HG03095 (cell line): ENCODE measurements at regions not wholly inside any gene's neighbourhood (a gene's known extent, or its start where the extent isn't known, plus 50 kb on each side); places are given as distances from the start of the nearest gene placed in this dataset.
A peak's percentile ranks its signal among the peaks of the same experiment; 100 is the strongest.
"Not testable (repeated sequence)": the region's sequence is repeated elsewhere in the genome, so short reads cannot be mapped to it uniquely, and the experiment has no call there.

Experiments used
- ATAC-seq: cut with Tn5 transposase; IDR thresholded peaks from one replicate; pipeline ENCODE4 v1.9.1; 2021; ENCODE audit warnings: moderate library complexity; ENCODE audit not compliant: unreplicated experiment

DNA sequence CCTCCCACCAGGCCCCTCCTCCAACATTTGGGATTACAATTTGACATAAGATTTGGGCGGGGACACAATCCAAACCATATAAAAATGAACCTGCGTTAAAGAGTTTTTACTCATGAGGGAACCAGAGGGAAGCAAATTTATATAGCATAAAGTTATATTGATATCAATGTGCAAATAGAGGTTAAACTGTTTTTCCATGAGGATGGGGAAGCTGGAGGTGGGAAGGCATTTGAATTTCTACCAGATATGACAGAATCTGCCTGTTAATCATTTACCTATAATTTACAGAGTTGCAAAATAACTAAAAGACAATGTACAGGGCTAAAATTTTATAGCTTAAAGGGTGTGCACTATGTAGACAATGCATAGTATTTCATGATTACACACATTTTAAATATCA lies 322.0 kb upstream of the FKBP1C start:
- no peak for ATAC-seq

DNA sequence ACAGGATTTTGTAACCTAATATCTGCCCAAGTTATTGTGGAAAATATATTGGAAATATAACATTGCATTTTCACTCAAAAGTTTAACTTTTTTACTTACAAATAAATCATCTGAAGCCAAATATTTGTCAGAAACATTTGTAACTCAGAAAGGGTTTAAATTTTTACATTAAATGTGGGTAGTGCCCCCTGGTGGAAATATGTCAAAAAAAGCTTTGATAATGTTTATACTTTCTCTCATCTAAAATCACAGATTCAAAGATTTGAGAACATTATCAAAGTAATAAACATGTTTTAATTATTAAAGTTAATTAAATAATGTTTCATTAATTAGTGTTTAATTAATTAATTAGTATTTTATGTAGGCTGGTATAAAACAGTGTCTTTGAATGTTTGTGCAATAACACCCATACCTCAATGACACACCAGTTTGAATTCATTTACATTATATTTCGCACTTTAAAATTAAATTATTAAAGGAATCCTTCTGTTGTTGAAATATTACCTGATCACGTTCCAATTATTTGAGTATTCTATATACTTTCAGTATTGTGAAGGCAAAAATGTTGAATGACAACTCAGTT lies 320.1 kb upstream of the FKBP1C start:
- no peak for ATAC-seq

DNA sequence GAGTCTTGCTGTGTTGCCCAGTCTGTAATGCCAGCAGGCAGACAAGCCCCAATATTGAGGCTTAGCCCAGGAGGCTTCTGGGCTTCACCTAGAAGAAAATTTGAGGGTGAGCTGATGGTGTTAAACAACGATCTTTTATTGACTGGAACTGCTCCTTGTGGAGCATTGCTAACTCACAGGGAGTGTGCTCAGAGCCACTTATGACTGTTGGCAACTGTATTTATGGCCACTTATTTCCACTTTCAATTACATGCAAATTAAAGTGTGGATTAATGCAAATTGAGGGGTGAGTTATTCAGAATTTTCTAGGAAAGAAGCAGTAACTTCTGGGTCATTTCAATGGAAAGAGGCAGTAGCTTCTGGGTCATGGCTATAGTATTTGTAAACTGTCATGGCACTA lies 317.2 kb upstream of the FKBP1C start:
- no peak for ATAC-seq

DNA sequence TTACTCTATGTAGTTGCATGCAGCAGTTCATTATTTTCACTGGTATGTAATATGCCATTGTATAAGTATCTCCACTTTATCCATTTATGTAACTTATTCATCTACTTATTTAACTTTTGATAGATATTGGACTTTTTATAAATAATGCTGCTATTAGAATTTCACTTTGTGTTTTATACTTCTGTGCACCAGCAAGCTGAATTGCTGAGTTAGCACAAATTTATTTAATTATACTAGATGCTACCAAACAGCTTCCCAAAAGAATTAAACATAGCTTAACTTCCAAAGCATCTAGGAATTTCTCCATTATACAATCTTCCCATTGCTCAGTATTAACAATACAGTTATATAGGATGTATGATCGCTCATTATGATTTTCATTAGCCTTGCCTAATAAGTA lies 308.0 kb upstream of the FKBP1C start:
- no peak for ATAC-seq

DNA sequence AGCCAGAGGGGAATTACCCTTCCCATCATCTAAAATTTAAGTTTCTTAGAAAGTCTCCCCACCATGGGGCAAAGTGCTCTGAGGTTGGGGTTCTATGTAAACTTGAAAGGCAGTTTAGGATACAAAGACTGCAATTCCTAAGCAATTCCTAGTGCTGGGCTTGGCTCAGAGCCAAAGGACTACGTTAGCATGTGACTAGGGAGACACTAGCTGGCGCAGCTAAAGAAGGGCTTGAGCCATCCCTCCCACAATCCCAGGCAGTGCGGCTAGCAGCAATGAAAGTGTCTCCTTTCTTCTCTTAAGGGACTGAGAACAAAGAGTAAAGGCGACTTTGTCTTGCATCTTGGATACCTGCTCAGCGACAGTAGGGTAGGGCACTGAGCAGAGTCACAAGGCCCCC lies 306.6 kb upstream of the FKBP1C start:
- no peak for ATAC-seq

DNA sequence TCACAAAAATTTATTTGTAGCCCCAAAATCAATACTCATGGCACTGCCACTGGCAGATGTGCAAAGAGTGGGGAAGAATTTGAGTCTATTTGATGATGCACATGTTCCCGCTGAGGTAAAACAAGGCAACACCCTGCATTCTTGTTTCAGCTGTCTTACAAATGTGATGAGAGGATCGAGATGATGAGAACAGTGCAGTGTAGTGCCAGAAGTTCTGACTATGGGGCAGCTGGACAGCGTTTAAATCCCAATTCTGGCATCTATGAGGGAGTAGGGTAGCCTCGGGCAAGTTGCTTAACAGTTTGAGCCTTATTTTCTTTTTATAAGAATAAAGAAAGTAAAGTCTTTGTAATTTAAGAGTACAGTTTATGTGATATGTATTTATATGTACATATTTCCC lies 296.7 kb upstream of the FKBP1C start:
- no peak for ATAC-seq

DNA sequence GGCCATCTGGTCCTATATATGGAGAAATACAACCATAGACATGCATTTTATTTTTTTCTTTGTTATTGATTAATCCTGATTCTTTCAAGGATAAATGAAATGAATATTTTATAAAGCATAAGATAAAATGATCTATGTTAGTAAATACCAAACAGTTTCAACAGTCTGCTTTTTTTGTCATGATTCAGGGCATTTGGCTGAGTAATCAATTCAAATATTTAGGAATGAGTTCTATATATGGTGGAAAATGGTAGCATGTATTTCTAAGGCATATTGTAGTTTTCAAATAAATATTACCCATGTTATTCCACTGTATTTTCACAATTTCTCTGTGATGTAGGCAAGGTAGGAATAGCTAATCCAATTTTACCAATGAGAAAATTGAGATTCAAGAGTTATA lies 287.5 kb upstream of the FKBP1C start:
- ATAC-seq: no peak

DNA sequence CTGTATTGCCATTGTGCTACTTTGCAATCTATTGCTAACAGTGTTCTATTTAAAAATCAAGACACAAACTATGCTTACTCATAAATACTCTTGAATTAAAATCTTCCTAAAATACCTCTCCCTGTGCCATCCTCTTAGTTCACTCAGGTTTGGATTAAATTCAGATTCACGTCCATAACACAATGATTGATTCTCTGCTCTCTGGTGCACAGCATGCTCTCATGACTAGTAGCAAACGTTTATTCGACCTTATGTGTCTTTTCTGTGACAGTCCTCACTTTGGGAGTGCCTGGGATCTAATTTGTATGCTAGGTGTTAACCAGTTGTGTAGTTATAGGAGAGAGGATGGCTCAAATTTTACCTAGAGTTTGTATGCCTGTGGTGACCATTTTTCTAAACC lies 270.4 kb upstream of the FKBP1C start:
- no peak for ATAC-seq

DNA sequence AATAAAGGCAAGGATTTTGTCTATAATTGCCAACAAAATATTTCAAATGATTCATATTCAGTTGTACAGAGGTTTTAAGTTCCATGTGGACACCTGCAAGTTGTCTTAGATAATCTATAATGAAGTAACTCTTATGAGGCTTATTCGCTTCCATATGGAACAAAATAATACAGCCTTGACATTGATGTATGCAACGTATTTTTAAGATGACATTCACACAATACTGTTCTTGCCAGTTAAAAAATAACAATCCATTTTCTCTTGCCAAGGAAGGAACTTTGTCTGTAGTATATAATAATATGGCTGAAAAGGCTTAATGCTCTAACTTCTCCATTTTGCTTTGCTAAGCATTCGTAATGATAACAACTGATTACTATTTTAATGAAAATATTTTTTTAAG lies 269.3 kb upstream of the FKBP1C start:
- no peak for ATAC-seq

DNA sequence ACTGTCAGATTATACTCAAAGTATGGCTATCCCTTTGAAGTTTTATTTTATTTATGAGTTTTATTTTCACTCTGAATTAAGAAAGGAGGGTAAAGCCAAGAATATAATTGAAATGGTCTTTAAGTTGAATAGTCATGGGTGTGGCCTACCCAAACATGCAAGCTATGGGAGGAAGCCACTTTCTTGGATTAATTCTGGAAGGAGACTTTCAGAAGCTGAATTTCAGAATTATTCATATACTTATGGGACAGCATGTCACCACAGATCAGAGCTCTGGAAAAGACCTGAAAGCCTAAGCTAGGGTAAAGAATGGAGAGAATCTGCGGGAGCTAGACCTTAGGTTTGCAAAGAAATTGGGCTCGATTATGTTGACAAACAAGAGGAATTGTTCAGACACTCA lies 242.4 kb upstream of the FKBP1C start:
- no peak for ATAC-seq

DNA sequence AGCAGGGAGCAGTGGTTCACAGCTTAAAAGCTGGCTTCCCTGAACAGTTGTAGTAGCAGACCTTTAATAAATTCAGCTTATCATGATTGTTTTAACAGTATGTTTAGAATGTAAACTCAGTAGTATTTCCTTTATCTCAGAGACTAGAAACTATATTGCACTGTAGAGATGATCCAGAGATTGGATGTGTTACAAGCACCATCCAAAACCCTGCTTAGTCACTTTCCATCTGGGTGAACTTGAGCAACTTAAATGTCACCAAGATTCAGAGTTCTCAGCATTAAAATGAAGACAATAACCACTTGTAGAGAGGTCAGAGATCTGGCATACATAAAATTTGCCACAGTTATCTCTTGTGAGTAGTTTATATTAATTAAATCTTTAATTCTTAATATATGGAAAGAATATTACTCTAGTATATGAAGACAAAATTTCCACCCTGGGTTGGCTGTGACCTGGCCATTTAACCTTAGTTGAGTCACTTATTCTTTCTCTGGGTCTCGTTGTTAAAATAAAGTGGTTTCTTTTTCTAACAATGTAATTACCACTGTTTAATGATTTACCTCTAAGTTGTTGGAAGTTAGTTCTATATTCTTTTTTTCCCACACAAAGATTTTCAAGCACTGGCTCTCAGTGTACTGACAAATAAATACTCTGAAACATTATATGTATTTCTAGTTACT lies 239.2 kb upstream of the FKBP1C start:
- ATAC-seq: no peak

DNA sequence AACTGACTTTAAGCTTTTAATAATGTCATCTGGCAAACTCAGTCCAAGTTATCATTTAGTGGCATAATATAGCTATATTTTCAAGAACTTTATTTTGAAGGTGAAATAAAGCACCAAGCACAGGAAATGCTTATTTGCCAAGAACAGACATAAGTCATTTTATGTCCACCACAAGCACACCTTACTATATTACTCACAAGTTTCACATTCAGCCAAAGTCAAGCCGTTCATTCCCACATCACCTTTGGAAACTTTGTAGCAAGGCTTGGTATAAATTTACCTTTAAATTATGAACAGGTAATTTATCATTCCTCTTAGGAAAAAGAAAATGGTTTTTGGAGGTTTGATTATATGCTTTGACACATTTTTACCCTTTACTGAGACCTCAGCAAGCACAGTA lies 236.8 kb upstream of the FKBP1C start:
- ATAC-seq: peak; percentile 53

DNA sequence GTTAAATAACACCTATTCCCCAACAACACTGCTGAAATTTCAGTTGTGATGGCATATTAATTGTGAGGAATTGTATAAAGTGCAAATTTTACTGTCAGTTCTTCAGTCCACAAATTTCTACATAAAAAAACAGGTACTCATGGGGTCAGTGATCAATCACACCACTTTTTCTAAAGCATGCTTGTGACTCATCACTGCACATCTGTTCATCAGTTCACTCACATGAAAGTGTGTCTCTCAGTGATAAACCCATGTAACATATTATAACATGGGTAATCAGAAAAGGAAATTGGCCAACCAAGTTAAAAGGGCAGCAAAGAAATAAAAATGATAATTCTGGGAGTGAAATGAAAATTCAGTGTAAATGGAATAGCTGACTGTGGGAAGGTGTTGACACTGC lies 234.7 kb upstream of the FKBP1C start:
- no peak for ATAC-seq

DNA sequence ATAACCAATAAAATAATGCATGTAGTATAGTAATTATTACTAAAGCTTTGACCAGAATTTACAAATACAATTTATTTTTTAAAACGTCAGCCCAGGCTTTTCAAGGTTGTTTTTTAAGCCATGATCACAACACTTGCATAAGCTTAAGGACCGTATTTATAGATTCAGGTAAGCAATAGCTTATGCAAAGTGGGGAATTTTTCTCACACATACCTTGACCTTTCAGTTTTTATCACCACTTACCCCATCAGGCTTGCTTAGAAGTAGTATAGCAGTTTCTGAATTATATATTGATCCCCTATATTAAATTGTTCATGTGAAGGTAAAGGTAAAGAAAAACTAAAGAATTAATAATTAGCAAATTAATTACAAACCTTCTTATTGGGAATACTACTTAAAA lies 232.3 kb upstream of the FKBP1C start:
- ATAC-seq: no peak

DNA sequence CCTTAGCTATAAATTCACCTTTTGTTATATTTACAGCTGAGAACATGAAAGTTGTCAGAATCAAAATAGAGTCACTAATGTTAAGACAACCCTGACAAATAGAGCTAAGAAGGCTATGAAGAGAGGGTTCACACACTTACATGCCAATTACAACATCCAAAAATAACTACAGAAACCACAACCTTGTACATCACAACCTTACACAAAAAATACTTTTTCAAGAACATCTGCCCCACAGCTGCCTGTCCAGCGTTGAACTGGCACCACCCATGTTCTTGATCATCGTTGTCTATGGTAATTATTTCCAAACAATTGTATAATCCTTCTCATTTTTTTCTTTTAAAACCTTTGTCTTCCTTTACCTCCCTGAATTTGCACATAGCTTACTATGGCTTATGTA lies 231.2 kb upstream of the FKBP1C start:
- ATAC-seq: no peak

DNA sequence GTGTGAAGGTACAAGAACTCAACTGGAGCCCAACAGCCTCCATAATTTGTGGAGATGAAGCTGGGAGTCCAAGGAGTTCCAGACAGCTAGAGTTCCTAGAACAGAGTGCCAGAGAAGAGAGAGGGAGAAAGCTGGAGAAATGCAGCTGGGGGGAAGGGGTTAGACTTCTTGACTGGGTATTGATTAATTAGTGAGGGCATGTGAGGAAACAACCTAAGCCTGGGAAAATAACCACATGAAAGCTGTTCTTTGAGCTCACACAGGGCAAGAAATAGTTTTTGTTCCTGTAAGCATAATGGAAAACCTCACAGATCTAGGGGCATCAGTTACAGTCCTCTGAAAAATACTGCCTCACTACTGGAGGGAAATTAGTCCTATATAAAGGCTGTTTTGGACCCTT lies 230.5 kb upstream of the FKBP1C start:
- ATAC-seq: no peak

DNA sequence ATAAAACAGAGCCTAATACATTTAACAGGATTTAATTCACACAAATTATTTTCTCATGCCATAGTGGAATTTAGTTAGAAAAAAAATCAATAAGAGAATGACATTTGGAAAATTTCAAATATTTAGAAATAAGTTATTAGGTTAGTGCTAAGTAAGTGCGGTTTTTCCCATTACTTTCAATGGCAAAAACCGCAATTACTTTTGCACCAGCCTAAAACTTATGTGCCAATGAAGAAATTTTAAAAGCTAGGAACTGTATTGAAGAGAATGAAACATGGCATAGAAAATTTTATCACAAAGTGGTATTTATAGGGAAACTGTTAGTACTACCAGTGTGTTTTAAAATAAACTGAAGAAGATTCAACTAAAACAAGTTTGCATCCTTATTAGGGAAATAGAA lies 228.3 kb upstream of the FKBP1C start:
- no peak for ATAC-seq

DNA sequence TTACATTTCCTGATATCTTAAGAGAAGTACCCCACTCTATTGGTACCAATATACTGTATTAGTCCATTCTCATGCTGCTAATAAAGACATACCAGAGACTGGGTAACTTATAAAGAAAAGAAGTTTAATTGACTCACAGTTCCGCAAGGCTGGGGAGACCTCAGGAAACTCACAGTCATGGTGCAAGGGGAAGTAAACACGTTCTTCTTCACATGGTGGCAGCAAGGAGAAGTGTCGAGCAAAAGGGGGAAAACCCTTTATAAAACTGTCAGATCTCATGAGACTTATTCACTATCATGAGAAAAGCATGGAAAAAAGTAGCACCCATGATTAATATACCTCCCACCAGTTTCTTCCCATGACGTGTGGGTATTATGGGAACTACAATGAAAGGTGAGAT lies 219.6 kb upstream of the FKBP1C start:
- ATAC-seq: not testable (repeated sequence)

DNA sequence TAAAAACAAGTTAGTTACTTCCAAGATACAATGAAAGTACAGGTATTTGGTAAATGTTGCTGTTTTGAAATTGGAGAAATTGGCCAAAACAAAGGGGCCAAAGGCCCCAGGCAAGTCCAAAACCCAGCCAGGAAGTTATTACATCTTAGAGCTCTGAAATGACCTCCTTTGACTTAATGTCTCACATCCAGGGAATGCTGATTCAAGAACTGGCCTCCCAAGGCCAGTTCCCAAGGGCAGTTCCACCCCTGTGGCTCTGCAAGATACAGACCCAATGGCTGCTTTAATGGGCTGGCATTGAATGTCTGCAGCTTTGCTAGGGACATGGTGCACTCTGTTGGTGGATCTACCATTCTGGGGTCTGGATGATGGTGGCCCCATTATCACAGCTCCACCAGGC lies 217.3 kb upstream of the FKBP1C start:
- ATAC-seq: no peak

DNA sequence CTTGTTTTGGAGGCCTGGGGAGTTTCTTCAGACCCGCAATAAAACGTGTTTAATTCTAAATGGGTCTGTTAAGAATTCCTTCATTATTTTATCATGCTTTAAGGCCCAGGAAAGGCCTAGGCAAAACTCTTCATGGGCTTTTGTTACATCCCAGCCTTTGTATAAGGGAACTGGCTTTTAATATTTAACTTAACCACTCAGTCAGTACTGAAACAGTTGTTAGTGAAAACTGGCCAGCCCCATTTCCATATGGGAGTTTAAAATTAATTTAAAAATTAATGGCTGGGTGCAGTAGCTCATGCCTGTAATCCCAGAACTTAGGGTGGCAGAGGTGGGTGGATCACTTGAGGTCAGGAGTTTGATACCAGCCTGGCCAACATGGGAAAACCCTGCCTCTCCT lies 213.2 kb upstream of the FKBP1C start:
- ATAC-seq: no peak

DNA sequence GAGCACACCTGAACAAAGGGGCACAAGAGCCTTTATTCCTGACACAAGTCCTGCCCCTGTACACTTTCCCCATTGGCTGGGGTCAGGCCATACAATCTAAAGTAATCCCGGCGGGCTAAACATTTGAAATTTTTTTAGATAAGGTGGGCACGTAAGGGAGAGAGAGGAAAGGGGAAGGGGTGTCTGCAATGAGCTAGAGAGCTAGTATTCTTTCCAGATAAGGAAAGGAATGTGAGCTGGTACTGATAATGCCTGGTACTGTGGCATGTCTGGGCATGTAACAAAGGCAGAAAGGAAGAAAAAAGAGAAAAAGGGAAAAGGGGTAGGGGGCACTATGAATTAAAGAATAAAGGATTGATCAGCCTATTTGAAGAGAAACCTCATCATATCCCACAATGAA lies 212.0 kb upstream of the FKBP1C start:
- not testable (repeated sequence) for ATAC-seq

DNA sequence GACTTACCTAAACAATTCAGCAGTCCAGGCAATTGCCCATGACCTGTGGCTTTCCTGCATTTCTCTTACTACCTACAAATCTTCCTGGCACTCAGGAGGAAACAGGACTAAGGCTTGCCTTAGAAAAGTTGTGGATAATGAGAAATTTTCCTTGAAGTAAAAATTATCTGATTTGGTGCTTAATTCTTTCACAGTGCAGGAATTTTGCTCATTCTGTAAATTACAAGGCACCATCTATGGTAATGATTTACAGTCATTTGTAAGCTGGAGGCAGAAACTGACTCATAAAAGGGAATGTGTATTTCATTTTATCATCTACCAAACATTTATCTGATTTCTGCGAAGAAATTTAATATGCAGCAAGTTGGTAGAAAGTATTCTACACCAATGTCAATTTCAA lies 211.5 kb upstream of the FKBP1C start:
- no peak for ATAC-seq

DNA sequence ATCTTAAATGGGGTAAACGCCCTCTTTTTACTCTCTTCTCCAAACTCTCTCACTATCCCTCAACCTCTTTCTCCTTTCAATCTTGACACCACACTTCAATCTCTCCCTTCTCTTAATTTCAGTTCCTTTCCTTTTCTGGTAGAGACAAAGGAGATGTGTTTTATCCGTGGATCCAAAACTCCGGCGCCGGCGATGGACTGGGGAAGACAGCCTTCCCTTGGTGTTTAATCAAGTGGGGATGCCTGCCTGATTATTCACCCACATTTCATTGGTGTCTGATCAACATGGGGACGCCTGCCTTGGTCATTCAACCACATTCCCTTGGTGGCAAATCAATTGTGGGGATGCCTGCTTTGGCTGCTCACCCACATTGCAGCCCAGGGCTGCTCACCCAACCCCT lies 205.3 kb upstream of the FKBP1C start:
- not testable (repeated sequence) for ATAC-seq
